ENCODE measurements at regions not wholly inside any gene's neighbourhood (a gene's known extent, or its start where the extent isn't known, plus 50 kb on each side); places are given as distances from the start of the nearest gene placed in this dataset.

DNA sequence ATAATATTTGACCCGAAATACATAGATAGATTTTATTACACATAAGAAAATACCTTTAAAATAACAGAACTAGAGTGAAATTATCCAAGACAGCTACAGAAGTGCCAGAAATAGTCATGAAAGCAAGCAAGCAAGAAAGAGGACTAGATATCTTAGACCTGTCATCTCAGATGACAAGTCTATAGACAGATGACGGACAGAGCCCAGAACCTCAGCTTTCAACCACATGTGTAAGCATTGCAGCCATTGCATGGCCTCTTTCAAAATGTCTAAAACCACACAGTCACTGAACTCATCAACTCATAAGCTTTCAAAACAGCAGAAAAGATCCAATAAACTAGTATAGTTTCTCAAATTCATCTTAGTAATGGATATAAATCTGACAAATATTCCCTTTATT, 59.8 kb upstream of the FHIT start:
- DNase-seq (ENCODE audit: low spot score), result no peak

- no peak for DNase-seq (ENCODE audit: low spot score)
These were observed 64.6 kb upstream of the FHIT start for GRCh38 chr3:61315871-61316270.

DNA sequence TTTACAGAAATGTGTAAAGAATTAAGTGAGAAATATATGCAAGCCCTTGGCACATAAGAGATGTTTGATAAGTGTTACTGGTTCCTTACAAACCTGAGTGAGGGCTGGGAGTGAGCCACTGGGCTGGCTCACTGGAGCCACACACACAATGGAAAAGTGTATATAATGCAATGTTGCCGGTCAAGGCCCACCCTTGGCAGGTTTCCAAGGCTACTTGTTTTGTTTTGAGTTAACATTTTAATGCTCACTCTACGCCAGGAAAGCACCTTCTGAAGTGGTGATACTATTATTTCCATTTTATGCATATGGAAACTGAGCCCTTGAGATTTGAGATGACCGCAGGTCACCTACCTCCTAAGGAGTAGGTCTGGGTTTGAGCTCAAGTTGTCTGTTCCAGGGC, 71.8 kb upstream of the FHIT start:
- no peak for DNase-seq (ENCODE audit: low spot score)

GRCh38 chr3:61331929-61332552, 80.8 kb upstream of the FHIT start:
- no peak for DNase-seq (ENCODE audit: low spot score)

DNA sequence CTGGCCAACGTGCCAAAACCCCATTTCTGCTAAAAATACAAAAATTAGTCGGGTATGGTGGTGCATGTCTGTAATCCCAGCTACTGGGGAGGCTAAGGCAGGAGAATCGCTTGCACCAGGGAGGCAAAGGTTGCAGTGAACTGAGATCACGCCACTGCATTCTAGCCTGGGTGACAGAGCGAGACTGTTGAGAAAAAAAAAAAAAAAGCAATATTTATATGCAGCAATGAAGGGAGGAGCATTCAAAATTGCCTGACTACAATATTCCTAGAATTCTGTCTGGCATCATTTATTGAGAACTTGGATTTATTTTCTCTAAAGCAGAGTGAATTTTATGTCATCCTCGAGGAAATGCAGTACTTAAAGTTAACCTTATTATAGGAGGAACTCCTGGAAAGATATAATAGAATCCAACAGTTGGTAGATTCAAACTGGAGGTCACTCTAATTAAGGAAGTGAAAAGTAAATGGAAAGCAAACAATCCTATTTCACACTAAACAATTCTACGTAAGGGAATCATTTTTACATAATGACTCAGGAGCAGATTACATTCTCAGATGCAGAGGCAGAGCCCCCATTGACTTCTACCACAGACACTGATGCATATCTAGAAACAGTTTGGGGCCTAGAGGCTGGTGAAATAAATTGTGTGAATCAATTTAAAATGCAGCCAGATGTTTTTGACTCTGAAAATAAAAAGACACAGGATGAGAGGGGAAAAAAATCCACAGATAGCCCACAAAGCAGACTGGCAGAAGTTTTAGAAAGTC, 82.1 kb upstream of the FHIT start:
- no peak for DNase-seq (ENCODE audit: low spot score)

DNA sequence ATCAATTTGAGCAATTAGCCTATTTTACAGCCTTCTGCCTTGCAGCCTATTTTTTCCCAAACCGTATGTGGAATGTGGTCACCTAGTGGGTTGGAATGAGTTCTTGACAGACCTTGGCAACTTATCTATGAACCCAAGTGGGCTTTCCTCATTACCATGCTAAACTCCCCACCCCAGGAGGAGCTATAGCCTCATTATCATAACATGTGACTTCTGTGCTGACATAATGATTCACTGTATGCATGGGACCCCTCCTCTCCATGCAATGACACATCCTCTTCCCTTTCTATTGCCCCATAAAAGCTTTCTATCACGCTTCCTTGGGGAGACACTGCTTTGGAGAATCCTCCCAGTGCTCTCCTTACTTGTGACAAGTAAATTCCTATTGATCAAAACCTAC, 83.5 kb upstream of the FHIT start:
- DNase-seq (ENCODE audit: low spot score), result no peak

DNA sequence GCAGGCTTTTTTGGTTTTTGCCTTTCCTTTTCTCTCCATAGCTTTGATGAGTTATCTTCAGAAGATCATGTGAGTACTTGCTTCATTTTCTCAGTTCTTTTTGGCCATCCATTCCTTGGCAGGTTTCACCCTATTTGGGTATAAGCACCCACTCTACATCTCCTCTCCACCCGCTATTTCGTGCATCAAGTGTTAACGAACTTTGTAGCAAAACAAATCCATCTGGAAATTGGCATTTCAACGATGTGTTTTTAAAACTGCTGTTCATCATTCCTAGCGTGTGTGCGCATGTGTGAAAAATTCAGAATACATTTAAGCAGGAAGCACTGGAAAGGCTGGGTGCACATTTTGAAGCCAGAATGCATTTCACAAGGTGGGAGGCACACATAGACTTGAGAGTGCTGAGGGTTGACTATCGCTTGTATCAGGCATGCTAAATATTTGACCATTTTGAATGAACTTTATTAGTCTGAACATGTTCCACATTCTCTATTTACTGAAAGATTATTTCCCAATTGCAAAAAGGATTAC, 89.7 kb upstream of the FHIT start:
- no peak for DNase-seq (ENCODE audit: low spot score)

GRCh38 chr3:61343543-61343942, 92.3 kb upstream of the FHIT start:
- DNase-seq (ENCODE audit: low spot score), result no peak

GRCh38 chr3:61345020-61345419, 93.8 kb upstream of the FHIT start:
- no peak for DNase-seq (ENCODE audit: low spot score)

DNA sequence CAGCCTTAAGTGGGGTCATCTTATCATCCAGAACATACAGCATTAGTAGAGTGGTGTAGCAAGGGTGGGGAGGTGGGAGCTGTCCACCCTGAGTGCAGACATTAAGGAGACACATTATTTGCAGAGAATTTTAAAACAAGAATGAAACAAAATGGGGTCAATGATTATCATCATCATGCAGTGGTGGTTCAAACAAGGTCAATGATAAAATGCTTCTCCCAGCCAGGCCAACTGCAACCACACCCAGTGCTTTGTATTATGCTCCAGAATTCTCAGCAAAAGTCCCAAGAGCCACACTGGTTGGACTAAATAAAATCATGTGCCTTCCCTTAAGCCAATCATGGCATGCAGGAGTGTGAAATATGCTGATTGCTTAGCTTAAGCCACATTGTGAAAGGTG, 96.7 kb upstream of the FHIT start:
- no peak for DNase-seq (ENCODE audit: low spot score)

DNA sequence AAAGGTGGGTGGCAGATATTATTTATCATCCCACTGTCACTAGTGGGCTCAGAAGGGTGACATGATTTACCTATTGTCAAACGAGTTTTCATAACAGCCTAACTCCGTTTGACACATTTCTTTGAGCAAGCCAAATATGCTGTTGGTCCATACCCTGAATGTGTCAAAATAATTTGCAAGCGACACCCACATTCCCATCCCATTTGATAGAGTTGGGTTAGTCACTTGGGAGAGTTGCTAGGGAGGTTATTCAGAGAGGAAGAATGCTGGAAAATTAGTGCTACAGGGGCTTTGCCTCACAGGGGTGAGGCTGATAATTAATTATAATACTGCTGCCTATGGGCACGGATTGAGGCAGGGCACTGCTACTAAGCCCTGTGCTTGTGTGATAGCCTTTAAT, 98.5 kb upstream of the FHIT start:
- DNase-seq (ENCODE audit: low spot score), result no peak

DNA sequence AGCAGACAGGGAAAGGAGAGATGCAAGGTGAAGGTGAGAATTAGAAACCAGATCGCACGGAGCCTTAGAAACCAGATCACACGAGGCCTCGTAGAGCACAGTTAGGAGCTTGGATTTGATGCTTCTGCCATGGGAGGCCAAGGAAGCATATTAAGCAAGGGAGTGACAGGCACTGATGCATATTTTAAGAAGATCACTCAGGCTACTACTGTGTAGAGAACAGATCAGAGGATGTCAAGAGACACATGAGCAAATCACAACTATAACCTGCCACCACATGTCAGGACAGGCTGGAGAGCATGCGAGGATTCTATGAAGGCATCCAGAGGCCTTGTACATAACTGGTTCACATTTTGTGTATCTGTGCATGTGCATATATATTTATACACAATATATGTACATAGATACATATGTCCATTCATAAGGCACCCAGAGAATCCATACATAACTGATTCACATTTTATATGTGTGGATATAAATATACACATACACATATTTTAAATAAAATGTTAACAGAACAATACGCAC, 99.6 kb upstream of the FHIT start:
- DNase-seq (ENCODE audit: low spot score), result no peak

DNA sequence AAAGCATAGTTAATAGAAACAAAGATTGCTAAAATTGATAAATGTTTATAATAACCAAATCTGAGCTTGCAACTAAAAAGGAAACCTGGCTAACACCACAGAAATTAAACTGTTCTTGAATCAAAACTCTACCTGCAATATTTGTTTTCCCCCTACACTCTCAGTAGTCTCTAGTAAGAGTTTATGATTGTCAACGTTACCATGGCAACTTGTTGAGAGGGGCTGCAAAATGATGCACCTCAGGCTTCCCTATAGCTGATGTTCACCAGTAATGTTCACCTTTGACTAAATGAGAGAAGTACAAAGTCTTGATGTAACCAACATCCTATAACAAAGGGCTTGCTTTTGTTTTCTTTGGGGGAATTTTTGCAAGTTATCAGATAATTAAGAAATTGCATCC, 101.1 kb upstream of the FHIT start:
- DNase-seq (ENCODE audit: low spot score), result no peak

DNA sequence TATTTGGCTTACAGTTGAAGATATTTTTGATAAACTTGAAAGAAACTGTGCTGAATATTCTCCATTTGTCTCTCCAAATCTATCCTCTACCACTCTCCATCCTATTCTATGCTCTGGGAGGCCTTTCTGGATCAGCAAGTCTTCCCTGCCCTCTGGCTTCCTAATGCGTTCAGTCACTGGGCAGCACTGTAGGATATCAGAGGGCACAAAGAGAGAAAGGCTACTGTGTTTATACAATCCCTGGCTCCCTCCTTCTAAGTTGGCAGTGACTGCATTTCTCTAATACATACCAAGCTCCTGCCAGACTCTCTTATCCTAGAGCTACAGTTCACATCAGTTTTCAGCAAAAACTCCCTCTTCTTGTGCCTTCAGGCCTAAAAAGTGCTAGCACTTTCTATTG, 102.1 kb upstream of the FHIT start:
- no peak for DNase-seq (ENCODE audit: low spot score)

DNA sequence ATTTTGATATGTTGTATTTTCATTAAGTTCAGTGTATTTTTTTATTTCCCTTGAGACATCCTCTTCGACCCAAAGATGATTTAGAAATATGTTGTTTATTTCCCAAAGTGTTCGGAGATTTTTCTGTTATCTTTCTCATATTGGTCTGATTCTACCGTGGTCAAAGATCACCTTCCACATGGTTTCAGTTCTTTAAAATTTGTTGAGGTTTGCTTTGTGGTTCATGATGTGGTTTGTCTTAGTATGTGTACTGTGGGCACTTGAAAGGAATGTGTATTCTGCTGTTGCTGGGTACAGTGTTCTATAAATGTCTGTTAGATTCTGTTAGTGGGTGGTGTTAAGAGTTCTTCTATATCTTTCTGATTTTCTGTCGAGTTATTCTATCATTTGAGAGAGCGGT, 103.4 kb upstream of the FHIT start:
- DNase-seq (ENCODE audit: low spot score), result no peak

DNA sequence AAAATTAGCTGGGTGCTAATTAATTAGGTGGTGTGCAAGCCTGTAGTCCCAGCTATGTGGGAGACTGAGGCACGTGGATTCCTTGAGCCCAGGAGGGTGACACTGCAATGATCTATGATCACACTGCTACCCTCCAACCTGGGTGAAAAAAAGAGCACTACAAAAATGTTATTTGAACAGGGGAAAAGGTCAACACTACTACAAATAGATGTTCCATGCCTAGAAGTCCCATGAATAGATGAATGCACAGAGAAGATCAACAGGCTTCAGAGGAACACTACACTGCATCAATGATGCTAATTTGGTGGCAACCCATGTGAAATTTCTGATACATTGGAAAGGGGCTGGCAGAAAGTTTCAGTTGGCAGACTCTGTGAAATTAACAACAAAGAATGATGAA, 105.4 kb upstream of the FHIT start:
- DNase-seq (ENCODE audit: low spot score), result no peak

DNA sequence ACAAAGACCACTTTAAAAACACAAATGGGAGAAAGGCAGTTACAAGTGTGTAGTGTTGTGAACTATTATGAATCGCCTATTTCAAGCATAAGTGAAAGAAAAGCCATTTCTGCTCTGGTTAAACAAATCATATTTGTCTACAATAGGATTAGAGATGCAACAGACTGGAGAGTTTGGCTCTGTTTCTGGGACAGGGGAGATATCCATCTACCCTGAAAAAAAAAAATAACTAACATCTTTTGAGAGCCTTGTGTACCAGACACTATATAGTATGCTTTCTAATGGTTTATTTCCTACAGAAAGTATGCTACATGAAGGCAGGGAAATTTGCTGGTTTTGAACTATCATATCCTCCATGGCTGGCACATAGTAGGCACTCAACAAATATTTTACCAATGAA, 106.7 kb upstream of the FHIT start:
- no peak for DNase-seq (ENCODE audit: low spot score)

DNA sequence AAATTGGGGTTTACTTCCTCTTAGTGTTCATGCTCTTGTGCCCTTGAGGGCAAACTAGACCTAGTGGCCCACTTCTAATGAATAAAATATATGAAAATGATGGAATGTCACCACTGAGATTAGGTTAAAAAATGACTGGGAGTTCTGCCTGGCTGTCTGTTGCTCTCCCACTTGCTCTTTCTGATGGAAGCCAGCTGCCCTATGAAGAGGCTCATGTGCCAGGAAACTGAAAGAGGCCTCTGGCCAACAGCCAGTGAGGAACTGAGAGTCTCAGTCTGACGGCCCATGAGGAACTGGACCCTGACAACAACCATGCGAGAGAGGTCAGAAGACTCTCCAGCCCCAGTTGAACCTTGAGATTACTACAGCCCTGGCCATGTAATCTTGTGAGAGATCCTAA, 107.1 kb upstream of the FHIT start:
- DNase-seq (ENCODE audit: low spot score), result peak; percentile 1

GRCh38 chr3:61360297-61360965, 109.2 kb upstream of the FHIT start:
- DNase-seq (ENCODE audit: low spot score), result no peak

DNA sequence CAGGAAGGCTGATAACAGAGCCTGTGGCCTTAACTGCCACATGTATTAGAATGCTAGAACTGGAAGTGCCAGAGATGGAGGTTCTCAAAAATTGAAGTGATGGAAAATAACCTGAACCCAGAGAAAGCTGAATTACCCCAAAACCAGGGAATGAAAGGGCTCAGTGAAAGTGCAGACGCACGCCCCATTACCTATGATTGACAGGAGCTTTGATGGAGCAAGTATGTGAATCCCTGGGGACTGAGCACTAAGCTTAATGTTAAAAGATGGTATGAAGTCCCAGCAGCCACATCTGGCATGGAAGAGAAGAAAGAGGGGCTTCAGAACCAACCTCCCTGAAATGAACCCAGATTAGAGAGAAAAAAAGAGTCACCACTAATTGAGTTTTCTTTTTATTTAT, 118.4 kb upstream of the FHIT start:
- no peak for DNase-seq (ENCODE audit: low spot score)

- no peak for DNase-seq (ENCODE audit: low spot score)
These were observed 119.9 kb upstream of the FHIT start for GRCh38 chr3:61371123-61371522.

DNA sequence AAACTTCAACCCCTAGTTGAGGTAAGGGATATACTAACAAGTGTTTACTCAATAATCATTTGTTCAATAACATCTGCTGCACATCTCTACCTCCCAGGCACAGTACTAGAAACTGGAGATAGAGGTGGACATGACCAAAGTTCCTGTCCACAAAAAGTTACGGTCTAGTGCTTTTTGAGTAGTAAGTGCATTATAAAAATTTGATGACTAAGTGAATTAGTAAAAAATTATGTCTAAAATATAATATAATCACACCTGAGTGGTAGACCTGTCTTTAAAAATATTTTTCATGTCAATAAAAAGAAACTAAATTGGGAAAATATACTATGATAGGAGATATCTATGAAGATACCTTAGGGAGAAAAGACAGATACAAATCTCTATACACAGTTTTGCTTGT, 121.5 kb upstream of the FHIT start:
- no peak for DNase-seq (ENCODE audit: low spot score)

DNA sequence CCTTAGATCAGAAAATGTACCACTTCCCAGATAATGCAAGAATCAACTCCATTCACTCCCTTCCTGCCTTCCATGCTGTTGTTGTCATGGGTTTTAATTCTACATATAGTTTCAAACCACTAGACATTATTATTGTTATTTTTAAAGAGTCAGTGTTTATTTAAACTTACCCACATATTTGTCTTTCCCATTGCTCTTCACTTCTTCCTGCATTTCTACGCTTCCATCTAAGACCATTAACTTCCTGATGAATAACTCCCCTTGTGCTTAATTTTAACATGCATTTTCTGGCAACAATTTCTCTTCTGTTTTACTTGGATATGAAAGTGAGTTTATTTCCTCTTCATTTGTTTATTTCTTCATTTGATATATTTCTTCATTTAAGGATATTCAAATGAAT, 127.1 kb upstream of the FHIT start:
- no peak for DNase-seq (ENCODE audit: low spot score)
